ENCODE measurements at regions not wholly inside any gene's neighbourhood (a gene's known extent, or its start where the extent isn't known, plus 50 kb on each side); places are given as distances from the start of the nearest gene placed in this dataset.

DNA sequence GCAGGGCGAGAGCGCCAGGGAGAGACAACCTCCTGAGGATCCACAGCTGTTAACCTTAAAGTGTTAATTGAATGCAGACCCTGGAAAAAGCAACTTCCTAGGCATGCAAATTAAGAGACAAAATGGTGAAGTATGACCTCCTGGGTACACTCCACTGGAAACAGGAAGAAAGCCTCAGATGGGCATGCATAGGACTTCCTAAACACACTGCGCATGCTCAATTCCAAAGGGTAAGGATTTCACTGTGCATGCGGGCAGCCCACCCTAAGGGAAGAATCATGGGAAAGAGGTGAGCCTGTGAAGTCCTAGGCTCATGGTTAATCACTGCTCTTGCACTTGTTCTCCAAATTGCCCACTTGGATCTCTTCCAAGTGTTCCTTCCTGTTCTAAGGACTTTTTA lies 80.5 kb upstream of the CAPRIN2 start:
- H3K27me3 Mint-ChIP-seq = peaks cover 48% of the 10 kb centered on the region
- H3K4me1 Mint-ChIP-seq = no peaks in the 10 kb centered on the region
- Histone ChIP-seq H2AFZ (ENCODE audit: insufficient read depth, low read depth, low read length, poor library complexity, severe bottlenecking) (no peak overlapping the region), H3K4me3 (ENCODE audit: control extremely low read depth in 1 of 5, extremely low read depth in 1 of 5, insufficient read depth in 1 of 5, low read depth in 2 of 5, low read length in 4 of 5) (no peak overlapping the region), H3K4me2 (replicated peaks; ENCODE audit: low read depth, low read length, poor library complexity, severe bottlenecking) (no peak overlapping the region), H3K9ac (ENCODE audit: low read length) (no peak overlapping the region), H3K36me3 (replicated peaks in 1 of 2; ENCODE audit: control extremely low read depth in 1 of 2, control insufficient read depth in 1 of 2, extremely low read depth in 1 of 2, insufficient read depth in 2 of 2, low read length in 1 of 2) (no peaks in the 10 kb centered on the region), H3K4me1 (ENCODE audit: control insufficient read depth in 2 of 2, insufficient read depth in 2 of 2, low read length in 2 of 2) (no peaks in the 10 kb centered on the region), H3K79me2 (ENCODE audit: control insufficient read depth, insufficient read depth, low read length) (no peaks in the 10 kb centered on the region), H4K20me1 (ENCODE audit: control insufficient read depth, insufficient read depth, low read length, poor library complexity, severe bottlenecking) (no peaks in the 10 kb centered on the region), H3K27me3 (replicated peaks in 1 of 4; ENCODE audit: control extremely low read depth in 1 of 4, control insufficient read depth in 3 of 4, insufficient read depth in 4 of 4, low read length in 3 of 4) (peaks cover 0 to 23% (median under 1%) of the 10 kb centered on the region in 4 experiments), H3K9me3 (ENCODE audit: control extremely low read depth in 1 of 3, control insufficient read depth in 2 of 3, insufficient read depth in 1 of 3, low read length in 2 of 3) (peaks cover 0 to 2% (median 0%) of the 10 kb centered on the region in 3 donors), H3K27ac (ENCODE audit: low read length in 2 of 2) (no peak overlapping the region)
- POLR2A ChIA-PET = no interaction called here
- CTCF ChIA-PET = no interaction called here
- TF ChIP-seq, protein P1, sequence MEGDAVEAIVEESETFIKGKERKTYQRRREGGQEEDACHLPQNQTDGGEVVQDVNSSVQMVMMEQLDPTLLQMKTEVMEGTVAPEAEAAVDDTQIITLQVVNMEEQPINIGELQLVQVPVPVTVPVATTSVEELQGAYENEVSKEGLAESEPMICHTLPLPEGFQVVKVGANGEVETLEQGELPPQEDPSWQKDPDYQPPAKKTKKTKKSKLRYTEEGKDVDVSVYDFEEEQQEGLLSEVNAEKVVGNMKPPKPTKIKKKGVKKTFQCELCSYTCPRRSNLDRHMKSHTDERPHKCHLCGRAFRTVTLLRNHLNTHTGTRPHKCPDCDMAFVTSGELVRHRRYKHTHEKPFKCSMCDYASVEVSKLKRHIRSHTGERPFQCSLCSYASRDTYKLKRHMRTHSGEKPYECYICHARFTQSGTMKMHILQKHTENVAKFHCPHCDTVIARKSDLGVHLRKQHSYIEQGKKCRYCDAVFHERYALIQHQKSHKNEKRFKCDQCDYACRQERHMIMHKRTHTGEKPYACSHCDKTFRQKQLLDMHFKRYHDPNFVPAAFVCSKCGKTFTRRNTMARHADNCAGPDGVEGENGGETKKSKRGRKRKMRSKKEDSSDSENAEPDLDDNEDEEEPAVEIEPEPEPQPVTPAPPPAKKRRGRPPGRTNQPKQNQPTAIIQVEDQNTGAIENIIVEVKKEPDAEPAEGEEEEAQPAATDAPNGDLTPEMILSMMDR (IDR thresholded peaks at IDR 0.05) = no peak
- no peak for TF ChIP-seq EZH2 (IDR thresholded peaks at IDR 0.05; ENCODE audit: borderline replicate concordance, insufficient read depth, low read depth, low read length, poor library complexity, severe bottlenecking)
- no peak overlapping the region for H3K4me3 Mint-ChIP-seq
- no peak overlapping the region for H3K27ac Mint-ChIP-seq
- no peaks in the 10 kb centered on the region for H3K9me3 Mint-ChIP-seq (ENCODE audit: insufficient read depth)
- ATAC-seq (ENCODE audit: low read depth) = no peak
- intact Hi-C loops (cut with micrococcal nuclease) = no loop called here
- WGBS (ENCODE audit: insufficient coverage) = 93% methylated on average over 4 of the region's 4 CpGs
- no peak for DNase-seq

DNA sequence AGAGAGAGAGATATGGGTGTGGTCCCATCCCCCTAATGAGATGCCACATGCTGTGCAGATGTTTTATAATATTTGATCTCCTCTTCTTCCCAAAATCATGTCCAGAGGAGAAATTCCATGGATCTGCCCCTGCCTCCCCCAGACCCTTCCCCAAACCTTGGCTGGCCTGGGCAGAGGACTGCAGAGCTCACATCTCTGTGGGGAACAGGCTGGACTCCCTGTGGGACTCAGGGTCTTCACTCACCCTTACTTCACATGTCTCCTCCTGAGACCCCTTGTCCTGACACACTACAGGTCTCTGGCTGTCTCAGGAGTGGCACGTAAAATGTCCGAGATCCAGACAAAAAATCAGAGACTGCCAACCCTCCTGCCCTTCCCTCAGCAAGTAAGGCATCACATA lies 76.0 kb upstream of the CAPRIN2 start:
- Histone ChIP-seq H3K27ac (ENCODE audit: low read length in 2 of 2) (no peak overlapping the region), H3K79me2 (ENCODE audit: control insufficient read depth, insufficient read depth, low read length) (no peaks in the 10 kb centered on the region), H3K4me3 (ENCODE audit: control extremely low read depth in 1 of 5, extremely low read depth in 1 of 5, insufficient read depth in 1 of 5, low read depth in 2 of 5, low read length in 4 of 5) (no peak overlapping the region), H3K4me2 (replicated peaks; ENCODE audit: low read depth, low read length, poor library complexity, severe bottlenecking) (no peak overlapping the region), H2AFZ (ENCODE audit: insufficient read depth, low read depth, low read length, poor library complexity, severe bottlenecking) (no peak overlapping the region), H3K9me3 (ENCODE audit: control extremely low read depth in 1 of 3, control insufficient read depth in 2 of 3, insufficient read depth in 1 of 3, low read length in 2 of 3) (peaks cover 0 to 2% (median 0%) of the 10 kb centered on the region in 3 donors), H3K9ac (ENCODE audit: low read length) (no peak overlapping the region), H3K27me3 (replicated peaks in 1 of 4; ENCODE audit: control extremely low read depth in 1 of 4, control insufficient read depth in 3 of 4, insufficient read depth in 4 of 4, low read length in 3 of 4) (peaks cover 0 to 16% (median 4%) of the 10 kb centered on the region in 4 experiments), H4K20me1 (ENCODE audit: control insufficient read depth, insufficient read depth, low read length, poor library complexity, severe bottlenecking) (no peaks in the 10 kb centered on the region), H3K36me3 (replicated peaks in 1 of 2; ENCODE audit: control extremely low read depth in 1 of 2, control insufficient read depth in 1 of 2, extremely low read depth in 1 of 2, insufficient read depth in 2 of 2, low read length in 1 of 2) (no peaks in the 10 kb centered on the region), H3K4me1 (ENCODE audit: control insufficient read depth in 2 of 2, insufficient read depth in 2 of 2, low read length in 2 of 2) (no peaks in the 10 kb centered on the region)
- Mint-ChIP-seq H3K27me3 (peaks cover 58% of the 10 kb centered on the region), H3K9me3 (ENCODE audit: insufficient read depth) (no peaks in the 10 kb centered on the region), H3K4me1 (no peaks in the 10 kb centered on the region), H3K27ac (no peak overlapping the region), H3K4me3 (no peak overlapping the region)
- DNase-seq = no peak
- ChIA-PET POLR2A (no interaction called here), CTCF (no interaction called here)
- TF ChIP-seq, protein P1 (IDR thresholded peaks at IDR 0.05) = no peak
- TF ChIP-seq EZH2 (IDR thresholded peaks at IDR 0.05; ENCODE audit: borderline replicate concordance, insufficient read depth, low read depth, low read length, poor library complexity, severe bottlenecking) = no peak
- intact Hi-C loops (cut with micrococcal nuclease) = no loop called here
- ATAC-seq (ENCODE audit: low read depth) = no peak
- WGBS (ENCODE audit: insufficient coverage) = 81% methylated on average over 2 of the region's 2 CpGs

All from B cell (primary cell).